Endothelial cell (in vitro differentiated cells): ENCODE measurements at regions not wholly inside any gene's neighbourhood (a gene's known extent, or its start where the extent isn't known, plus 50 kb on each side); places are given as distances from the start of the nearest gene placed in this dataset.

Experiments
- DNase-seq: peaks from one replicate; pipeline ENCODE4 v3.0.0; 2021; ENCODE audit warnings: low spot score
- H3K27ac Mint-ChIP-seq: one replicate; pipeline ENCODE4 v1.8.0; 2021; ENCODE audit warnings: mixed read lengths, inconsistent platforms; ENCODE audit not compliant: unreplicated experiment
- H3K27me3 Mint-ChIP-seq: one replicate; pipeline ENCODE4 v1.8.0; 2021; ENCODE audit warnings: mild to moderate bottlenecking, moderate library complexity, mixed read lengths, inconsistent platforms; ENCODE audit not compliant: unreplicated experiment
- H3K36me3 Mint-ChIP-seq: one replicate; pipeline ENCODE4 v1.8.0; 2021; ENCODE audit warnings: mild to moderate bottlenecking, low read depth, mixed read lengths, inconsistent platforms; ENCODE audit not compliant: unreplicated experiment
- H3K4me1 Mint-ChIP-seq: one replicate; pipeline ENCODE4 v1.8.0; 2021; ENCODE audit warnings: mild to moderate bottlenecking, mixed read lengths, inconsistent platforms; ENCODE audit not compliant: unreplicated experiment
- H3K4me3 Mint-ChIP-seq: one replicate; pipeline ENCODE4 v1.8.0; 2021; ENCODE audit warnings: mild to moderate bottlenecking, mixed read lengths, inconsistent platforms; ENCODE audit not compliant: unreplicated experiment
- H3K9me3 Mint-ChIP-seq: one replicate; pipeline ENCODE4 v1.8.0; 2021; ENCODE audit warnings: mixed read lengths, inconsistent platforms; ENCODE audit not compliant: unreplicated experiment
- TF ChIP-seq, protein P1 (sequence below): fragments of 200-600 bp; sonication (generic); IDR thresholded peaks from one replicate; pipeline ENCODE4 v1.5.0; 2021; ENCODE audit warnings: antibody characterized with exemption; ENCODE audit not compliant: unreplicated experiment

GRCh38 chr18:33853187-33853586, 275.2 kb downstream of the ASXL3 start:
- H3K9me3 Mint-ChIP-seq, result no peaks in the 10 kb centered on the region
- no peak overlapping the region for H3K27ac Mint-ChIP-seq
- no peak for DNase-seq
- no peak overlapping the region for H3K4me3 Mint-ChIP-seq
- no peaks in the 10 kb centered on the region for H3K27me3 Mint-ChIP-seq
- no peaks in the 10 kb centered on the region for H3K36me3 Mint-ChIP-seq
- TF ChIP-seq, protein P1, sequence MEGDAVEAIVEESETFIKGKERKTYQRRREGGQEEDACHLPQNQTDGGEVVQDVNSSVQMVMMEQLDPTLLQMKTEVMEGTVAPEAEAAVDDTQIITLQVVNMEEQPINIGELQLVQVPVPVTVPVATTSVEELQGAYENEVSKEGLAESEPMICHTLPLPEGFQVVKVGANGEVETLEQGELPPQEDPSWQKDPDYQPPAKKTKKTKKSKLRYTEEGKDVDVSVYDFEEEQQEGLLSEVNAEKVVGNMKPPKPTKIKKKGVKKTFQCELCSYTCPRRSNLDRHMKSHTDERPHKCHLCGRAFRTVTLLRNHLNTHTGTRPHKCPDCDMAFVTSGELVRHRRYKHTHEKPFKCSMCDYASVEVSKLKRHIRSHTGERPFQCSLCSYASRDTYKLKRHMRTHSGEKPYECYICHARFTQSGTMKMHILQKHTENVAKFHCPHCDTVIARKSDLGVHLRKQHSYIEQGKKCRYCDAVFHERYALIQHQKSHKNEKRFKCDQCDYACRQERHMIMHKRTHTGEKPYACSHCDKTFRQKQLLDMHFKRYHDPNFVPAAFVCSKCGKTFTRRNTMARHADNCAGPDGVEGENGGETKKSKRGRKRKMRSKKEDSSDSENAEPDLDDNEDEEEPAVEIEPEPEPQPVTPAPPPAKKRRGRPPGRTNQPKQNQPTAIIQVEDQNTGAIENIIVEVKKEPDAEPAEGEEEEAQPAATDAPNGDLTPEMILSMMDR, result no peak
- peaks cover 5% of the 10 kb centered on the region for H3K4me1 Mint-ChIP-seq

DNA sequence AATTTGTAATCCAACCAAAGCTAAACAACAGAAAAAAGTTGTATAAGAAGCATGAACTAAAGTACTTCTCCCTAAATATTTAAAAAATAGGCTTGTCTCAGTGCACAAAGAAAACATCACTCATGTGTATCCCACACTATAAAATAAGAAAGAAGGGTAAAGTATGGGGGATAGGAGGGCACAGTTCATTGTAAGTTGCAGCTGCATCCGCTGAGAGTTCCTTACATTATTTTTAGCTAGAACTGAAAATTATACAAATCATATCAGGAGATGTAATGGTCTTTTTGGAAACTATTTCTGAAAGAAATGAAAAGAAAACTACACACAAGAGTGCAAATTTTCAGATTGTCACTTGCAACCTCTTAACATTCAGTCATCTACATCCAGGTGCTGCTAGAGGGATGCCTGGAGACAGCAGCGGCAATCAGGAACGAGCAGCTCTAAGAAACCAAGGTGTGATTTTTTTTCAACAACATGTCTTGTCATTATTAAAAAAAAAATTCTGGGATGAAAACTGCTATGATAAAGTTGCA, 273.6 kb downstream of the ASXL3 start:
- TF ChIP-seq, protein P1, result no peak

DNA sequence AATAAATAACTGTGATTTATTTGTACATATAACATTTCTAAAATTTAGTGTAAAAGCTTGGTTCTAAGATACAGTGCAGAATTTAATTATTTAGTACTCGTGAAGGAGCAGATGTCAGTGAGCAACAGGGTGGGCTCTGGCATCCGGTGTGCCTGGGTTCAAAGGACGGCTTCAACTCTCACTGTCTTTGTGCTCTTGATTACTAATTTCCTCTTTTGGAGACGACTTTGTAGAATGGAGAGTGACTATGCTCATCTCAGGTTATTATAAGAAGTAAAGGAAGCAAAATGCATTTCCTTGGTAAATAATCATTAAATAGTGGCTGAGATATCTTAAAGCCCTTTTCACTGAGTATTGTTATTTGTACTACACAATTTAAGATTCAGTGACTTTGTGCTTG, 271.7 kb downstream of the ASXL3 start:
- Mint-ChIP-seq H3K27me3 (no peaks in the 10 kb centered on the region), H3K4me3 (no peak overlapping the region), H3K9me3 (no peaks in the 10 kb centered on the region), H3K27ac (no peak overlapping the region), H3K36me3 (no peaks in the 10 kb centered on the region), H3K4me1 (peaks cover 5% of the 10 kb centered on the region)
- TF ChIP-seq, protein P1, result no peak
- DNase-seq, result no peak

More for the DNA sequence above, 273.6 kb downstream of the ASXL3 start:
- Mint-ChIP-seq H3K9me3 (no peaks in the 10 kb centered on the region), H3K27ac (no peak overlapping the region), H3K36me3 (no peaks in the 10 kb centered on the region), H3K4me3 (no peak overlapping the region), H3K27me3 (no peaks in the 10 kb centered on the region), H3K4me1 (peaks cover 5% of the 10 kb centered on the region)
- DNase-seq, result no peak

- Mint-ChIP-seq H3K36me3 (no peaks in the 10 kb centered on the region), H3K4me3 (no peak overlapping the region), H3K27ac (no peak overlapping the region), H3K27me3 (peaks cover 2% of the 10 kb centered on the region), H3K4me1 (peaks cover 2% of the 10 kb centered on the region), H3K9me3 (no peaks in the 10 kb centered on the region)
- DNase-seq, result no peak
- TF ChIP-seq, protein P1, result no peak
Observed at GRCh38 chr18:33844232-33844631, 266.2 kb downstream of the ASXL3 start.

- no peaks in the 10 kb centered on the region for H3K9me3 Mint-ChIP-seq
- H3K4me1 Mint-ChIP-seq, result peaks cover 2% of the 10 kb centered on the region
- H3K27ac Mint-ChIP-seq, result no peak overlapping the region
- H3K27me3 Mint-ChIP-seq, result peaks cover 2% of the 10 kb centered on the region
- no peak for DNase-seq
- TF ChIP-seq, protein P1, result no peak
- no peaks in the 10 kb centered on the region for H3K36me3 Mint-ChIP-seq
- no peak overlapping the region for H3K4me3 Mint-ChIP-seq
Observed at GRCh38 chr18:33841221-33841967, 263.4 kb downstream of the ASXL3 start.
